Stimulated activated CD8-positive, alpha-beta memory T cell treated with anti-CD3 and anti-CD28 coated beads, Interleukin-2, amount 100 ng/mL, for 48 hours (primary cell): ENCODE measurements at regions not wholly inside any gene's neighbourhood (a gene's known extent, or its start where the extent isn't known, plus 50 kb on each side); places are given as distances from the start of the nearest gene placed in this dataset.

Experiments
- DNase-seq, 2 donors: peaks; one replicate each; pipeline ENCODE4 v3.0.0-alpha.2; 2020; ENCODE audit warnings: low read depth in 2 of 2

DNA sequence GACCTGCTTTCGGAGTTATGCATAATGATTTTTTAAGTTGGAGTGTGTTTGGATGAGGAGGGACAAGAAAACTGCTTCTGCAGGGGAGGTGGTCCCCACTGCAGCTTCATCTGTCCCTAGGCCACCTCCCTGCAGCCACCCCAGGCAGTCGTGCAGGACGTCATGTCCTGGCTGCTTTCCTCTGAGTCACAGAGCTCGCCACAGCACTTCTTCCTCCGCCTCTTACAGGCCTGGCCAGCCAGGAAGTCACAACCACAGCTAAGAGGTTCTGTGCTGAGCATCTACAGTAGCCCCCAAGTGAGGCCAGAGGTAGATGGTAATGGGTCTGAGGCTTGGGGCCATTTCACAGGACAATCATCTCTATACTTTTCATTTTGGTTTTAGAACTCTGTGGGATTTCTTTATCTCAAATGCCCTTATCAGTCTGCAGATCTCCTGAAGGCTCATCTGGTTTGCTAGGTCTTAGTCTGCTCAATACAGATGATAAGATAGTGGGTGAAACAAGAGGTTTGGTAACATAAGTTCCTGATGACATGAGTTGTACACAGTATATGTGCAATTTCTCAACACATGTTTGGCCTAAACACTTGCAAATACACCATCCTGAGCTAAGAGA is 106.4 kb downstream of the ARF6 start:
- peak; percentile 73 to 78 for DNase-seq

DNA sequence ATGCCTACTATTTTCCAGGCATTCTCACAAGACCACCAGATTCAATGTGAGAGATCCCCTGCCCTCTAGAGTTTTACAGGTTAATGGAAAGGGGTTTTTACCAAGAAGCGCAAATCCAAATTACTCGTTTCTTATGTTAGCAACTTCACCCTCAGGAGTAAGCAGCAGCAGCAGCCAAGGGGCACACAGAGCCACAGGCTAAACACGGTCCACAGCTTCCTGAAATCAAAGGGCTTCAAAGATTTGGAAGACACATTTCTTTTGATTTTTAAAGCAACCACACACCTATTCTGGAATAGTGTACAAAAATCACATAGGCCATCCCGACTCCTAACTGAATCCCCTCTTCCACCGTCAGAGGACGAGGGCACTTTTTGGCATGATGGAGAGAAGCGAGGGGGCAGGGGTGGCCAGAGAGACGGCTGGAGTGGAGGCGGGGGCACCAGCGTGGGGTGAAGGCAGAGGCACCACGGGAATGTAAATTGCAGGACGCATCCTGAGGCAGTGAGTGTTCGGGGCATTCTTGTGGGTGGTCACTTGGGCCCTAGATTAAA is 107.0 kb downstream of the ARF6 start:
- DNase-seq: no peak

DNA sequence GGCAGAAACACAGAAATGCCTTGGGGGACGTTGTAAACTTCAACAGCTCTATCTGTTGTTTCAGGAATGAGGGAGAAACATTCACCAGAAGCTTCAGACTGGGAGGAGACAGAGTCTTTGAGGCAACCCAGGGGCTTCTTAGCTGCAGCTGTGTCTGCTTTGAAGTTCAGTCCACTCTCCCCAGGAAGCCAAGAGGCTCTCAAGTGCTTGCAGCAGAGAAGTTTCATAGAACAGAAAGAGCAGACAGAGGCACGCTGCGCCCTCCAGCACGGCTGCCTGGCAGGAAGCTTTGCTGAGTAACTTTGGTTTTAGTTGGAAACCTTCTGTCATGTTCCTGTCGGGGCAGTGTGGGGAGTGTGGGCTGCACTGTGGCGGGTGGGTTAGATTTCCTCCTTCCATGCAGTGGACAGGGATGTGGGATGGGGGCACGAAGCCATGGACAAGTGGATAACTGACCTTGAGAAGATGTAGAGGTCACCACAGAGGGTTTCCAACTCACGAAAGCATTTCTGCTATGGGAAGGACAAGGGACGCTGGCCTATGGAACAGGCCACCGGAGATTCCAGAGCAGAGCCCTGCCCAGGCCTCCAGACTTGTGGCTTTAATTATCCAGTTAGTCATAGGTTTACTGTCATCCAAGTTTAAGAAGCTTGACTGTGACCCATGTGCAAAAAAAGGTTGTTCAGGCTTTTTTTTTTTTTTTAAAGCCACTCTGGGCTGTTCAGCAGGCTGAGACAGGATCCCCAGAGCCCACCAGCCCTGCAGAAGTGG is 107.7 kb downstream of the ARF6 start:
- peak; percentile 61 to 73 for DNase-seq

DNA sequence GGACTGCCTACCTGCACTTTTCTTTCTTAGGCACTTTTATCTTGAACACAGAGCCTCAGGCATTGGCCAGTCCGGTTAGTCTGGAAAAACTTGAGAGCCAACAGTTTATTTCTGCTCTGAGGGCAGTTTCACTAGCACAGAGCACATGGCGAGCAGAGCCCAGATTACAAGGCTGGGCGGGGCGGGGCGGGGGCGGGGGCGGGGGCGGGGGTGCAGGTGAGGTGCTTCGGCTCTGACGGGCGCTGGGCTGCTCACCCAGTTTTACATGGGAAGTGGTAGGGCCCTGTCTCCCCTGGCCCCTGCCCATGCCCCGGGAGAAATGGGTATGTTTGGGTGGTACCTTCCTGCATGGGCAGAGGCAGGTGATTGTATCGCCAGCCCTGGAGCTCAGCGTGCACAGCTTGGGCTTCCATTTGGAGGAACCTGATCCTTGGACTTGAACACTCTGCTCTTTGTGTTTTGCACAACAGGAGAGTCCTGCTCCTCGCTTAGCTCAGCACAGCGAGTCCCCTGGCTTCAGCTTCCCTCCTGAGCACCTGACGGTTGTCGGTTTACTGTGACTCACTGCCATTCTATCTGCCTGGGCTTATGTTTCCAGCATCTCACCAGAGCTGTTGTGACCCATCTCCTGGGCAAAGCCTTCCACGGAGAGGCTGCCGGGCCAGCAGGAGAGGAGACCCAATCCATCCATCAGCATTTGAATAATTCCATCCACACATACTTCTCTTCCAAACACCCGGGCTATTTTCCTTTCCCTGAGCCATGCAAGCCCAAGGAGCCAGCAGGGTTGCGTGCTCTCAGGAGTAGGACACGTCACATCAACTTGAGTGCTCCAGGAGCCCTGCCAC is 108.5 kb downstream of the ARF6 start:
- peak; percentile 46 to 51 for DNase-seq

DNA sequence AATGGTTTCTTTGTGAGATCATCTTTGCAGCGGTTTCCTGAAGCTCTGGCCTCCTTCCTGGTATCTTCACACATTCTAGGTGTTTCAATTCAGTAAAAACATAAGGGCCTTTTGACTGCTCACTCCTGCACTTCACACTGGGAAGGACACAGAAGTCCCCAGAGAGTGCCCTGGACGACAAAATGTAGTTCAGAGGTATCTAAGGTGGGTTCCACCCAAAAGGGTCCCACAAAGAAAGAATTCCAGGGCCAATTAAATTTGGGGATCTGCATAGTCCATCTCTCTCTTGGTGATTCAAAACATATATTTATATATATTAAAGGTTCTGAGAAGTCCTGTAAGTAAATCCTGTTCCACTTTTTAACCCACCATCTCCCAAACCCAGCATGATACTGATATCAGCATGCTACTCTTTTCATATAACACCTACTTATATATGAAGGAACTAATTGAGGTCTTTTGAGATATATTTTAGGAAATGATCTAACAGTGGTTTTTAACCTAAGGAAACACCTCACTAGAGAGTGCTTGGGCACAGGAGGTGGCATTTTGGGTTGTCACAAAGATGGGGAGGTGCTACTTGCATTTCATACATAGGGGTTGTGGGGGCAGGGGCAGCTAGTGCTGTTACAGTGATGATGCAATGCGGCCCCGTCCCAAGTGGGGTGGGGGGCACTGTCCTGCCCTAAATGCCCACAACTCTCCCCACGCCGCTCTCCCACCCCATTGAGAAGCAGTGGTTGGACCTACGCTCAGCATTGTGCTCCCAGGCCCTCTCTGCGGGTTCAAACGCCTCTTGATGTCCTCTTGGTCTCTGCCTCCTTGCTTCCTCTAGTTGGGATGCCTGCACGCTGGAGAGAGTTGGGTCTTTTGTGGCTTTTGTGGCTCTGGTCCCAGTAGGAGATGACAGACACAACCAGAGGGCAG is 109.4 kb downstream of the ARF6 start:
- DNase-seq: peak; percentile 50 to 57

DNA sequence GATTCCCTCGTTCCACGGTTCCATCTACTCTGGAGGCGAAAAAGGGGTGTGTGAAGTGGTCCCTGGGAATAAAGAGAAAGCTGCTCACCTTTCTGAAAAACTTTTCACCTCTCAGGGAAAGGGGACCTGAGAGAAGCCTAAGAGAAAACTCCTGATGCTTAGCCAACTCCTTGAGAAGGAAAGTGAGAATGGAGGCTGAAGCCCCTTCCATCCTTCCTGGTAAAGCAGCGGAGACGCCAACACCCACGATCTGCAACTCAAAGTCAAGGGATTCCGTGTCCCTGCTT is 110.0 kb downstream of the ARF6 start:
- DNase-seq: no peak

DNA sequence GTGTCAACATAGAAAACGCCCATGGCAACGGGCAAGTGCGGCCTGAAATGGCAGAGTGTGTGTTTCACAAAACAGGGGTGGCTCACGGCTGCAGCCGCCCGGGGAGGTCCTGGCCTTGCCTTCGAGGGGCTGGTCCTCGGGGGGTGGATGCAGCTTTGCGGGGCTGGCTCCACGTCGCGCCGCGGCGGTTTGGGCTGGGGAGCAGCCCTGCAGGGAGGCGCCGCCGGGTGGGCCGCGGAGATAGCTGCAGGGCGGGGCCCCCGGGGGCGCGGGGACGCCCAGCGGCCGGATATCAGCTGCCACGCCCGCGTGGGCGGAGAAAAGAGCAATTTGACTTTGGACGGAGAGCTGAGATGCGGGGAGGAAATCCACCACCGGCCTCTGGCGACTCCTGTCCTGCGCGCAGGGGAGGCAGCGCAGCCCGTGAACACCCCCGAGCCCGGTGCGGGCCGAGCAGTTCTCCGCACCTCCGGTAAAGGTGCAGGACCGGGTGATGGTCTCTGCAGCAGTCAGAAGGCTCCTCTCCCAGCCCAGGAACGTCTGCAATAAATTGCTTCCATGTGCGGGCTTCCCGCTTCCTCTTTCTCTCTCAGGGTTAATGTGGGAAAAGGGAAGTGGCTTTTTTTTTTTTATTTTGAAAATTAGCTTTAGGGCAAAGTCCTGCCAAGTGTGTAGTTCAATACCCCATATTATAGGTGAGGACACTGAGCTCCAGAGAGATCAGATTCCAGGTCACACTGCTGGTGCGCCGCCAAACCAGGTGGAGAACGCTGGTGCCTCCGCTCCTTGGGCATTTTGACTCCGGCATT is 110.5 kb downstream of the ARF6 start:
- DNase-seq: peak; percentile 82 to 88

DNA sequence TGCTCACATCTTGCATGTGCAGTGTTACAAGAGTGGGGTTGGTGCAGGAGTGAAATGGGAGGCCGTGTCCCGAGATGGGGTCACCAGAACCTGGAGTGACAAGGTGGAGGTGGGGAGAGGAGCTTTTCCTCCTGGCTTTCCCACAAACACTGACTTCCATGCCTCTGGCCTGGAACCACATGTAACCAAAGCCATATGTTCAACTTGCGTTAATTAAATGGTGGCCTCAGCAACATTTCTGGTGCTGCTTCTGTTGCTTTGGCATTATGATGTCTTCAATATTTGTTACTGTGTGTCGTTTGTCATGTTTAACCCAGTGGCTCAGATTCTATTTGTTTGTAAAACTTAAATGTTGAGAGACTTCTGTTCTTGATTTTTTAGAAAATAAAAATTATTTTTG is 110.2 kb downstream of the VCPKMT start:
- no peak for DNase-seq

DNA sequence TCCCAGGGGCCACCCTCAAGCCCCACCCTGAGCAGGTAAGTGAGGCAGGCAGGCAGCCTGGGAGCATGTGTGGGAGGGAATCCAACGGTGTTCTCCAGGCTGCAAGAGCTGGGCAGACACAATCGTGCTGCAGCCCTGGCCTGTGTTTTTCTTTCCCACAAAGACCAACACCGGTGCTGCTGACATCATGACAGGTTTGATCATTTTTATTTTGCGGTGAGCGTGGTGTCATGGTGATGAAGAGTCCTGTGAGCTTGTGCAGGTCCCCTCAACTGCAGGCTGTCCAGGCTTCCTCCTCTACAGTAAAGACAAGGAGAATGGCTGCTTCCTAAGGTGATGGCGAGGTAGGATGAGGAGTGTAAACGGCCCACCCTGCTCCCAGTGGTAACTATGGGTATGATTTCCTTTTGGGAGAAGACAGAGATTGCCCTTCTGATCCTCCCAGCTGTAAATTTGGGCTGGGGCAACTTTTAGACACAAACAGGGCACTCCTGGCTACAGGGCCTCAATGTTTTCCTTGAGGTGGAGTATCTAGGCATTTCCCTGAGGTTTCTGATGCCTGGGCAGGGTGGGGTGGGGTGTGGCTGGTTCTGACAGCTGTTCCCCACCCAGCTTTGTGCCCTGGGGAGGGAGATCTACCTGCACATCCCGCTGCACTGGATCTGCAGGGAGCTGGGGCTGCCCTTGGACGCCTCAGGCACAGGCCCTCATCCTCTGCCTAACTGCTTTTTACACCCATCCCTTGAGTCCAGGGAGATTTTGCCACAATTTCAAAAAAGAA is 109.1 kb downstream of the VCPKMT start:
- DNase-seq: no peak

DNA sequence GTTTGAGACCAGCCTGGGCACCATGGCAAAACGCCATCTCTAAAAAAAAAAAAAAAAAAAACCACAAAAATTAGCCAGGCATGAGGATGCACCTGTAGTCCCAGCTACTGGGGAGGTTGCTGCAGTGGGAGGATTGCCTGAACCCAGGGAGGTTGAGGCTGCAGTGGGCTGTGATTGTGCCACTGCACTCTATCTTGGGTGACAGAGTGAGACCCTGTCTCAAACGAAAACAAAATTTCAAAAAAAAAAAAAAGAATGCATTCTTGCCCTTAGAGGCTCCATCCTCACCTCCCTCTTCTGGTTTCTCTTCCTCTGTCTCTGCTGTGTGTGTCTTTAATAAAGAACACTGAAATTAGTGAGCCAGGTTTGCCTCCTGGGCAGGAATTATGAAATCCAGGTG is 107.8 kb downstream of the VCPKMT start:
- DNase-seq: no peak

DNA sequence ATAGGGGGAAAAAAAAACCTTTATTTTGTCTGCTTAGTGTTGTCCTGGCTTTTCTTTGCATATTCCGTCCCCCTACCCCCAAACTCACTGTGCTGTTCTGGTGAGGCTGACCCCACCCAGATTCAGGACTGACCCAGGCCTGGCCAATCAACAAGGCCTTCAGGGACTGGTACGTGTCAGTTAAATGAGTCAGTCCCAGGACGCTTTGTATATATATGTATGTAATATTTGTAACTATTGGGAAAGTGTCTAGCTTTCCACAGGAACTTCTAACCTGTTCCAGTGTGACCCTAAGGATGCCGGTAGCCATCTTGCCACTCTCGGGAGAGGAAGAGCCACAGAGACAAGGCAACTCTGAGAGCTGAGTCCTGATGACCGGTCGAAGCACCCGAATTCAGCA is 107.4 kb downstream of the VCPKMT start:
- no peak for DNase-seq

DNA sequence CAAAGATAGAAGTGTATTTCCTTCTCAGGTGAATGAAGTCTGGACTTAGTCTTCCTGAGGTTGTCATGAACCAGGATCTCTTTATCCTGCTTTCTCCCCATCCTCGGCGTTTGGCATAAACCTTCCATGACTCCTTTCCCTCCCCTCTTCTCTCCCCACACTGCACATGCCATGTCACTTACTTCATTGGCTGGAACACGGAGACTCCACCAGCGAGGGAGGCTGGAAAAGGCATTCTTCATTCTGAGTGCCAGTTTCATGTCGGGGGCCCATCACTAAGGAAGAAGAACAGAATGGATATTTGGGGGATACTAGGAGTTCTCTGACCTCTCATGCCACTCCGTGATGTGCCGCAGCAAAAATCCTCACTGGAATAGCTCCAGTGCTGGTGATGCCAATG is 105.6 kb downstream of the VCPKMT start:
- DNase-seq: no peak

DNA sequence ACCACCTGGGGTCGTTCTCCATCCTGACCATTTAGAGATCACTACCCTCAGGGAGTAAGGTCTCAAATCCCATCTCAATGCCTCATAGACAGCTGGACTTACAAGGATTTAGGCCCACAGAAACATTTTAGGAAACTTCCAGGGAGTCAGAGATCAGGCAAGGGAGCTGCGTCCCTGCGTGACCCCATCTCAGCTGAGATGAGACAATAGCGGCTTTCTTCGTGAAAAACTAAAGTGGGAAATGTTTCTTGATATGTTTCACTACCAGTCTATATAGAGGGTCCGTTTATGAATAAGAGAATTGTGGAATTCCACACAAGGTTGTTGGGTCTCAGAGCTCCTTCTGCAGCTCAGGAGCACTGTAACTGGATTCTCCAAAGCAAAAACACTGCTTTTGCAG is 105.1 kb downstream of the VCPKMT start:
- DNase-seq: no peak

DNA sequence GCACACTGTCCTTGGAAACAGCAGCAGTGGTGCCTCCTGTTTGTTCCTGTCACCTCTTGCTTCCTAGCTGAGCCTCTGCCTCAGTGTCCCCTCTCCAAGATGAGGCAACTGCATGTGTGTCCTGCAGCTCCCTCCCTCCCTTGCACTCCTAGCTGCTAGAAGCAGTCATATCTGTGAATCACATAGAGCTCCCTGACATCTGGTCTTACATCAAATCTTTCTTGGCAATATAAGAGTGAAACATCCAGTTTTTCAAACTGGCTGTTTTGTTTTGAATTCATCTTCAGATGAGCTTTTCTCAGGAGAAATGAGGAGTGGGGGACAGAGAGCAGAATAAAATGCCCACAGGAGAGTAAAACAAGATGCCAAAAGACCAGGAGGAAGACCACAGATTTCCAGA is 103.7 kb downstream of the VCPKMT start:
- DNase-seq: no peak

DNA sequence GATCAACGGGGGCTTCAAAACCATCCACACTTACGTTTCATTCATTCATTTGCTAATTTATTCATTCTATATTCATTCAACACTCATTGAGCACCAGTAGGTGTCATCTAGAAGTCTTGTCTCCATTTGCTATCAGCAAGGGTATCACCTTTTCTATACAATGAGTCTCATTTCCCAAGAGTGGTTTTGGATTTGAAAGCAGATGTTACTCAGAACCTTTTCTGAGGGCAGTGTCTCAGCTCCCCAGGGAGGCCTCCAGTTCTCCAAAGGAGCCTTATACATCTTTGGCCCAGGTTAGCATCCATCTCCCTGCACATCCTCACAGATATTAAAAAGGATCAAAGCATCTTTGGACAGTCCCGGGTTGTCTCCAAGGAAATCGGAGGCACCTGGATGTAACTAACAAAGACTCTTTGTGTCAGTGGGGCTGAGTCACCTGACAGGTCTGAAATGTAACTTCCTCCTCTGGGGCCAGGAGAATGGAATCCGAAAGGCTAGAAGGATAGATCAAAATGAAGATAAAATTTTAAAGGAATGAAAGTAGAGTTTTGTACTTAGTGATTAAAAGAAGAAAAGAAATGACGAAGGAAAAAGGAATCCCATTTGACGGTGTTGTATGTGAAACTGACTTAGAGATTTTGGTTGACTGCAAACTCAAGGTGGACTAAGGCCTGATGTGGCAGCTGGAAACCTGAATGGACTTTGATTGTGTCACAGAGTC is 103.0 kb downstream of the VCPKMT start:
- no peak for DNase-seq

DNA sequence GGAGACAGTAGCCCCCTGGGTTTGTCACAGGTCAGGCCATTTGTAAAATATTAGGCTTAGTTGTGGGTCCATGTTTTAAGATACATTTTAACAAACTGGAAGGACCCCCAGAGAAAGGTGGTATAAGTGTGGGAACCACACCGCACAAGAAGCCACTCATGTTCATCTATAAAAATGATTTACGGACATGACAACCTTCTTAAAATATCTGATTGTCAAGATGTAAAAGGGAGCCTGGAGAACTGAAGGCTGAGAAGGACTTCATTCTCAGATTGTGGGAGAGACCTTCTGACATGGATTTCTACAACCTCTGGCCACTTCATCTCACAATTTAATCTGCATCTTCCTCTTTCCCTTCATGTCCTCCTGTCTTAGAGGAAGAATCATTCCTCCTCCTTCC is 102.4 kb downstream of the VCPKMT start:
- DNase-seq: no peak

DNA sequence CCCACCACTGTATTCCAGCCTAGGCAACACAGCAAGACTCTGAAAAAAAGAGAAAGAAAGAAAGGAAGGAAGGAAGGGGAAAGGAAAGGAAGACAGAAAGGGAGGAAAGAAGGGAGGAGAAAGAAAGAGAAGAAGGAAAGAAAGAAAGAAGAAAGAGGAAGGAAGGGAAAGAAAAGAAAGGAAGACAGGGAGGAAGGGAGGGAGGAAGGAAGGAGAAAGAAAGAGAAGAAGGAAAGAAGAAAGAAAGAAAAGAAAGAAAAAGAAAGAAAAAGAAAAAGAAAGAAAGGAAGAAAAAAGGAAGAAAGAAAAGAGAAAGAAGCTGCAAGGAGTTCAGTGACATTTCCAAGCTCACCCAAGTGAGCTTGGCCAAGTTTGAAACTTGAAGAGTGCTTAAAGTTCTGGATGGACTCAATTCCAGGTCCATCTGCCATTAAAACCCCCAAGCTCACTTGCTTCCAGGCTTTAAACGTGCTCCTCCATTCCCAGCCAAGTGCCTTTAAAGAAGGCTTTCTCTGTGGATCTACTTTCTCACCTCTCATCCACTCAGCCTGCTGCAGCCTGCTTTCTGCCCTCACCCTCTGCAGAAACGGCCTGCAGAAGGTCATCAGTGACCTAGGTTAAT is 101.5 kb downstream of the VCPKMT start:
- no peak for DNase-seq

DNA sequence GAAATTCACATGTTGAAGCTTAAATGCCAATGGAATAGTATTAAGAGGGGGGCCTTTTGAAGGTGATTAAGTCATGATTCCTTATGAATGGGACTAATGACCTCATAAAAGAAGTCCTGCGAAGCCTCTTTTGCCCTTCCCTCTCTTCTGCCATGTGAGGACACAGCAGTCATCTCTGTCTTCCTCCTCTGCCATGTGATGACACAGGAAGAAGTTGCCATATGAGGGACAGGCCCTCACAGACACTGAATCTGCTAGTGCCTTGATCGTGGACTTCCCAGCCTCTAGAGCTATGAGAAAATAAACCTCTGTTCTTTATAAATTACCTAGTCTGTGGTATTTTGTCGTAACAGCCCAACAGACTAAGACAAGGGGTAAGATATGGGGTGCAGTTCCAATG is 100.7 kb downstream of the VCPKMT start:
- DNase-seq: no peak
